GM21423 (cell line): ENCODE measurements at regions not wholly inside any gene's neighbourhood (a gene's known extent, or its start where the extent isn't known, plus 50 kb on each side); places are given as distances from the start of the nearest gene placed in this dataset.
A peak's percentile ranks its signal among the peaks of the same experiment; 100 is the strongest.

ENCODE experiments used
- ATAC-seq: cut with Tn5 transposase; IDR thresholded peaks from one replicate; pipeline ENCODE4 v1.9.1; 2021; ENCODE audit warnings: mild to moderate bottlenecking, moderate library complexity; ENCODE audit not compliant: unreplicated experiment

GRCh38 chr10:6660460-6660859 lies 80.4 kb upstream of the PRKCQ start:
- ATAC-seq = no peak

GRCh38 chr10:6659451-6659850 lies 79.4 kb upstream of the PRKCQ start:
- no peak for ATAC-seq

- no peak for ATAC-seq
These were observed 77.6 kb upstream of the PRKCQ start for GRCh38 chr10:6657669-6658068.

- no peak for ATAC-seq
These were observed 77.1 kb upstream of the PRKCQ start for GRCh38 chr10:6657196-6657595.

GRCh38 chr10:6654571-6654970 lies 74.5 kb upstream of the PRKCQ start:
- ATAC-seq = no peak

- ATAC-seq = no peak
These were observed 70.5 kb upstream of the PRKCQ start for GRCh38 chr10:6650586-6650985.

GRCh38 chr10:6649903-6650302 lies 69.8 kb upstream of the PRKCQ start:
- no peak for ATAC-seq

GRCh38 chr10:6648894-6649720 lies 69.0 kb upstream of the PRKCQ start:
- no peak for ATAC-seq

GRCh38 chr10:6647811-6648526 lies 67.9 kb upstream of the PRKCQ start:
- peak; percentile 80 for ATAC-seq

- ATAC-seq = no peak
These were observed 63.9 kb upstream of the PRKCQ start for GRCh38 chr10:6643962-6644361.

- ATAC-seq = no peak
These were observed 62.8 kb upstream of the PRKCQ start for GRCh38 chr10:6642876-6643275.

GRCh38 chr10:6640433-6641040 lies 60.5 kb upstream of the PRKCQ start:
- ATAC-seq = no peak

GRCh38 chr10:6637053-6637452 lies 57.0 kb upstream of the PRKCQ start:
- ATAC-seq = no peak

- ATAC-seq = no peak
These were observed 55.7 kb upstream of the PRKCQ start for GRCh38 chr10:6635784-6636183.
